GM21526 (cell line): ENCODE measurements at regions not wholly inside any gene's neighbourhood (a gene's known extent, or its start where the extent isn't known, plus 50 kb on each side); places are given as distances from the start of the nearest gene placed in this dataset.
"Not testable (repeated sequence)": the region's sequence is repeated elsewhere in the genome, so short reads cannot be mapped to it uniquely, and the experiment has no call there.

Experiments
- ATAC-seq: cut with Tn5 transposase; IDR thresholded peaks from one replicate; pipeline ENCODE4 v1.9.1; 2021; ENCODE audit warnings: moderate library complexity; ENCODE audit not compliant: unreplicated experiment, low FRiP score

DNA sequence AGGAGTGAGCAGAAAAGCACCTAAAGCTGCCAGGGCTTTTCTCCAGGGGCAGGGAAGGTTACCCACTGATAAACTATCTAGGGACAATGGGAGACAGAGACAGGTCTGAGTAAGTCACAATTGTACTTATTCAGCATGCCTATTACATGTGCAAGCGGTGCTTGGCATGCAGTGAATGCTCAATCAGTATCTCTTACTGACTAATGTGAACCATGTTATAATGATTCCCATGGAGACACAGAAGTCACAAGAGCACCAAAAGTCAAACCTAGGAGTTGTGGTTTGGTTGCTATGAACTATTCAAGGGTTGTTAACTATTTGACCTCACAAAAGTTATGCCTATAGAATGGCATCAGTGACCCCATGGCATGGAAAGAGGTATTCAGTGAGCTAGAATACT is 50.0 kb upstream of the RASGRP1 start:
- ATAC-seq = no peak

DNA sequence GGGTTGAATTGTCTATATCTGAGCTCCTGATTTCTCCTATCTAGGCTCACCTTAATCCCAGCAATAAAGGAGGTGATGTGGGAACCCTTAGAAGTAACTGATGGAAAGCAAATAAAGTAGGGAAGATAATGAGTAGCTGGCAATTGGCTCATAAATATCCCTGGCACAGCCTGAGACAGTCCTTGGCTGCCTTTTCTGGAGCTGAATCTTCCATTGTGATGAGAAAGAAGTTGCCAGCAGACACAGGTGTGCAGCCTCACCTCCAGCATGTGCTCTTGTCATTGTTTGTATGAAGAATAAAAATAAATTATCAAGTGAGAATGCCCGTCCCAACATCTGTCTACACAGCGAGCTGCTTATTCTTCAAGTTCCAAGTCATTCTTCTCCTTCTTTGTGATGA is 53.2 kb upstream of the RASGRP1 start:
- ATAC-seq = no peak

DNA sequence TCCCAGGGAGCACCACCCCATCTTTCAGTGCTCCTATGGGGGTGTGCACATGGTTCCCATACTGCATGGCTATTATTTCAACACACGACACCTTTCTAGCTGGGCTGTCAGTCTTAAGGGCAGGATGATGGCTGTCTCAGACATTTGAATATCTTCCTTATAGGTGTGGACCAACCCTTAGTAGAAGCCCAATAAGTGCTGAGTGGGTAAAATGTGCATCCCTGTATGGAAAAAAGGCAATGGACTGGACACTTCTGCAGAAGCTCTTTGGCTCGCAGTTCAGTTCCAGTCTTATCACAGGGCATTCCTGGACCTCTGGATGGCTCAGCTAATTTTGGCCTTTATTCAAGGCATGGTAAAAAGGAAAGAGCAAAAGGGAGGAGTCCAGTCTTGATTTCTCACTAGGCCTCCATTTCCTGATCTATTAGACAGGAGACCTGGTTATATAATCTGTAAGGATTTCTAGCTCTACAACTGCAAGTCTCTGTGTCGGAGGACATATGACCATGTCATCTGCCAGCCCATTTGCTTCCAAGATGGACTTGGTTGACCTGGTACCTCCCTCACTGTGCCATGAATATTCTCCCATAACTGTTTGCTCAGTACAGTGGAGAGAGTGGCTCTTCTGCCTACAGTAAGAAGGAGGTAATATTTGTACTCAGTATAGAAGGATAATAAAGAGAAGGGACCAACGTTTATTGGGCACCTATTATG is 53.8 kb upstream of the RASGRP1 start:
- ATAC-seq = no peak

DNA sequence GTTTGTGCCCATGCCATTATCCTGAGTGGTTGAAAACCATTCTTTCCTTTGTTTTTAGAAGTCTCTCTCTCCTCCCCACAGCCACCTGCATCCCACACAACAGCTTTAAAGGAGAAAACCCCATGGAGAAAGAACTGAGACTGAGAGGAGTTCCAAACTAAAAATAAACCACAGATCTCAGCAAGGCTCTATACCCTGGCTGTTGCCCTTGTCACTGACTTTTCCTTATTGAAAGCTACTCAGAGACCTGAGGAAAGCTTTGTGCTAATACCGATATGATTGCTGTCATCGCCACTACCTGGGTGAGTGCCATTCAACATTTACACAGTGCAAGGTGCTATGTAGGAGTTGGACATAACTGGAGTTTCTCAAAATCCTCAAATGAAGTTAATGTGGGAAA is 55.5 kb upstream of the RASGRP1 start:
- no peak for ATAC-seq

DNA sequence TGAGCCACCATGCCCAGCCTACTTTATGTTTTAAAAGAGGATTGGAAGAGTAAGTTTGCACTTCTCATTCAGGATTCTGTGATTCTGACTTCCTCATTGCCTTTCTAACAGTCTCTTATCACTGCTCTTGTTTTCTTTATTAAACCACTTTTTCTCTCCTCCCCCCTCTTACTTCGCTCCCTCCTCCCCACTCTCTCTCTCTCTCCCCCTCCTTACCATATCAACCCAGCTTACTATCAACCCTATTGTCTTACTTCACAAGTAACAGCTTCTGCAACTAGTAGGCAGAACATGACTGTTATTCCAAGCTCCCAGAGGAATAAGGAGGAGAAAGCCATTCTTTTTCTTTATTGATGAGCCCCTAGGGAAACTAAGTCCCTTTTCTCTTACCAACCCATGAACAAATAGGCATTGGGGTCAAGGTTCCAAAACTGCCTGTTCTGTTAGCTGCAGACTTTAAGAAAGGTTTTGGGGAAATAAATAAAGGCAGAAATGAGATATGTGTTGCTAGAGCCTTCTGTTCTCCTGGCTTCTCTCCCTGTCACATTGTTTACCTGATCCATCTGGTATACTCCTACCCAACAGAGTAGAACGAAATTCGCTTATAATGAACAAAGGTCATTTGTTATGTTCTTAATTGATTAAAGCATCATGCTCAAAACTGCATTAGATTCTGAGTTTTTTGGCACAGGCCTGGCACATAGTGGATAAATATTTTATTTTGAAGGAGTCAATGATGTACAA is 56.4 kb upstream of the RASGRP1 start:
- no peak for ATAC-seq

DNA sequence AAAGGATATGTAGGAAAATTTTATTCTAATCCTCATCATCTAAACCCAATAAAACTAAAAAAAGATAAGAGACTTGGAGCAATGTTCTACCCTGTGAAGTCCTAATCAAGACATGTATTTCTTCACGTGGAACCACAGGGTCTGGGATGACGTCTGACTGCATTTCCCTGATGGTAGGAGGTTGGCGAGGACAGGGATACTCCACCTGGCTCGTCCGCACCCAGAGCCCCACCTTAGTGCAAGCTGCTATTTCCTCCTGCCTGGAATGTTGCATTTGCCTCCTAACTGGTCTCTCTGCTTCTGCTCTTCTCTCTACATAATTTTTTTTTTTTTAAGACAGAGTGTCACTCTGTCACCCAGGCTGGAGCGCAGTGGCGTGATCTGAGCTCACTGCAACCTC is 57.7 kb upstream of the RASGRP1 start:
- ATAC-seq = no peak

DNA sequence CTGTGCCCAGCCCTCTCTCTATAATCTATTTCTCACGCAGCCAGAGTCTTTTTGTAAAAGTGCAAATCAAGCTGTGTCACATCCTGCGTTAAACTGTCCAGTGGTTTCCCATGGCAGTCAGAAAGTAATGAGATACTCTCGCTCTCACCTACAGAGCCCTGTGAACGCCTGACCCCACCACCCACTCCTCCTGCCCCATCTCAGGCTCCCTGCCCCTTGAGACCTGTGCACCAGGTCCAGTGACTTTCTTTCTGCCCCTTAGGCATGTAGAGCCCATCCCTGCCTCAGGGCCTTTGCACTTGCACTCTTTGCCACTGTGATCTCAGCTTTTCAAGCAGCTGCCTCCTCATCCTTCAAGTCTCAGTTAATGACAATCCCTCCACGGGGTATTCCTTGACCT is 58.3 kb upstream of the RASGRP1 start:
- no peak for ATAC-seq

DNA sequence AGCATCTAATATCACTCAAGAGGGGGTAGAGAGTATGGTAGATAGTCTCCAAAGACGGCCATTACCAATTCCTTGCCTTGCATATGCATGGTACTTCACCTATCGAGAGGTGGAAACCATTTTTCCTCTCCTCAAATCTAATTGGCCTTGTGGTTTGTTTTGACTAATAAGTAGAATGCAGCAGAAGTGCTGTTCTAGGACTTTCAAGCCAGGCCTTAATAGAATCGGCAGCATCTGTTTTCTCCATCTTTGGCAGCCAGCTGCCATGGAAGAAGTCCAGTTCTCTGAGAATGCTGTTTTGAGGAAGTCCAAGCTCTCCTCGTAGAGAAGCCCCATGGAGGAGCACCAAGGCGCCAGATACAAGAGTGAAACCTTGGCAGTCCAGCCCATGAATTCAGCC is 59.1 kb upstream of the RASGRP1 start:
- no peak for ATAC-seq

DNA sequence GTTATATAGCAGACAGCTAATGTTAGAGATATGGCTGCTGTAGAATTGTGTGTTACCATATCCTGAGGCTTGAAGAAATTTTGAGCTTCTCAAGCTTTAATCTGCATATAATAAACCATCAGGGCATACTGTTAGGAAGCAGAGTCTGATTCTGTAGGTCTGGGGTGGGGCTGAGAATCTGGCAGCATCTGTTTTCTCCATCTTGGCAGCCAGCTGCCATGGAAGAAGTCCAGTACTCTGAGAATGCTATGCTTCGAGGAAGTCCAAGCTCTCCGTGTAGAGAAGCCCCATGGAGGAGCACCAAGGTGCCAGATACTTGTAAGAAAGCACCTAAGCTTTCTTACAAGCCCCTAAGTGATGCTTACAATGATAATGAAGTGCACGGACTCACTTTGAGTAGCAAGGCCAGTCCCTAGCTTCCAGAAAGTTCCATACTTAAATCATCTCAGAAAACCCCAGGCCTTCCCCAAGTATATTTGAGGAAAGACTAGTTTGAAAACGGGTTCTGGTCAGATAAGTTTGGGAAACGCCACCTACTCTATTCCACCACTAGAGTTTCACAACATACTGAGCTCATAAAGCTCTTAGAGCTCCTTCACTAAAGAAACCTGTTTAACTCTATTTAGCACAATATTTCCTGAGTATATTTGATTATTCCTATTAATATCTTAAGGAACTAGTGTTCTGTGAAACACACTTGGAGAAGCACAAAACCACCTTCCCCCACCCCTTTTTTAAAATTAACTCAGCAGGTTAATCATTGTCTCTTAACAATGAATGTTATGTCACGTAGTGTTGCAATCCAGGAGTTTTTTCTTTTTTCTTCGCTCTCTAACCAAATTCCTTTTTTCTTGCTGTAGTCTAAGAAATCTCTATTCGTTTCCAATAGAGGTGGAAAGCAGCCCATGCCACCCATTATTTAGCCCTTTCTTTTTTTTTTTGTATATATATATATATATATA is 59.9 kb upstream of the RASGRP1 start:
- ATAC-seq = no peak

DNA sequence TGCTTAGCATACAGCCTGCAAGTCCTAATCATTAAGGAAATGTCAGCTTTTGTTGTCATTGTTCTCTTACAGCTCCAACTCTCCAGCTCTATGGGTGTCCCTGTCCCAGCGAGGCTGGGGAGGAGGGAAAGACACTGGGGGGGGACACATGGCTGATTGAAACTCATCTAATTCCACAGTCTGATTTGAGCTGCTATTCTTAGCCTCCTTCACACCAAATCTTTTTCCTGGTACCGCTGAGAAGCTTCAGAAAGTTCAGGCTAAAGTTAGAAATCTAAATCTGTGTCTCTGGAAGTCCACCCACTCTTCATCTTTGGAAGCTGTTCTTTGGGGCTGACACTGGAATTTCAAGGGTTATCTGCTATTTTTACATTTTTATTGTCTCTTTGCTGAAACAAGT is 61.3 kb upstream of the RASGRP1 start:
- no peak for ATAC-seq

DNA sequence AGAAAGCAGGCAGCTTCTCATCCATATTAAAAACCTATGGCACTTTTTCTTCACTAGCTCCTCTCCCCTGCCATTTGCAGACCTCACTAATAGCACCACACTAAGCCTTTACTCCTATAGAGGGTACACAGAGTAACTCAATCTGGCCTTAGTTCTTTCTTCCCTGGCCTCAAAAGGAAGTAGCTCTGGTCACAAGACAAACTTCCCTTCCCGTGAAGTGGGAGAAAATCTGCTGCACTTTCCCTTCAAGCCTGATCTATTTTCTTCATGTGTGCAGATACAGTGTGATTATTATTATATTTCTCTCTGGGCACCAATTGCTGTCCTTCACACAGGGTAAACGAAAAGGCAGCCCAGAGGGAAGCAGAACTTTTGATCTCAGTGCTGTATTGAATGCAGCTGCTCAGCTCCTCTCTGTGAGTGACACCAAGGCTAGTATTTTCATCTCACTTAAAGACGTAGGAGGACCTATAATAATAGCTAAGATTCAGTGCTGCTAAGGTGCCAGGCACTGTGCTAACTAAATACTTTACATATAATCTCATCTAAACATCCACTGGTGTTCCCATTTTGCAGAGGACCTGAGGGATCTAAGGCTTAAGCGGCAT is 61.9 kb upstream of the RASGRP1 start:
- ATAC-seq = no peak

DNA sequence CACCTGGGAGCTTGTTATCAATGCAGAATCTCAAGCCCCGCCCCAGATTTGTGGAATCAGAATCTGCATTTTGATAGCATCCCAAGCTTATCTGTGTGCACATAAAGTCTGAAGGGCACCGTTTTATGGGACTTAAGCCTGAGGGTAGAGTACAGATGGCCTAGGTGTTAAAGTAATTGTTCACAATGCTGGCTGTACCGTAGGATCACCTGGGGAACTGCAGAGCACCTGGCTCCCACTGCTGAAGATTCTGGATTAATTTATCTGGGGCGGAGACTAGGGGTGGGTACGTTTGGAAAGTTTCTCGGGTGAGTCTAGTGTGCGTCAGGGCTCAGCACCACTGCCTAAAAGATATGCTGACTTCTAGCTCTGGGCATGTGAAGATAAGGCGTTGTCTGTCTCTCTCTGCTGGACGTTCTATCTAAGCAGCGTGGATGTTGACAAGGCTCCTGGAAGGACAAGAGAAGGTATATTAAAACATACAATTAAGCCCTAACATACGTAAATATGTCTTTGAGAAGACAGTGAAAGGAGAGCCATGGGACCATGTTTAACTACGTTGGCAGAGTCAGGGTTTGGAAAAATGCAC is 63.2 kb upstream of the RASGRP1 start:
- no peak for ATAC-seq

DNA sequence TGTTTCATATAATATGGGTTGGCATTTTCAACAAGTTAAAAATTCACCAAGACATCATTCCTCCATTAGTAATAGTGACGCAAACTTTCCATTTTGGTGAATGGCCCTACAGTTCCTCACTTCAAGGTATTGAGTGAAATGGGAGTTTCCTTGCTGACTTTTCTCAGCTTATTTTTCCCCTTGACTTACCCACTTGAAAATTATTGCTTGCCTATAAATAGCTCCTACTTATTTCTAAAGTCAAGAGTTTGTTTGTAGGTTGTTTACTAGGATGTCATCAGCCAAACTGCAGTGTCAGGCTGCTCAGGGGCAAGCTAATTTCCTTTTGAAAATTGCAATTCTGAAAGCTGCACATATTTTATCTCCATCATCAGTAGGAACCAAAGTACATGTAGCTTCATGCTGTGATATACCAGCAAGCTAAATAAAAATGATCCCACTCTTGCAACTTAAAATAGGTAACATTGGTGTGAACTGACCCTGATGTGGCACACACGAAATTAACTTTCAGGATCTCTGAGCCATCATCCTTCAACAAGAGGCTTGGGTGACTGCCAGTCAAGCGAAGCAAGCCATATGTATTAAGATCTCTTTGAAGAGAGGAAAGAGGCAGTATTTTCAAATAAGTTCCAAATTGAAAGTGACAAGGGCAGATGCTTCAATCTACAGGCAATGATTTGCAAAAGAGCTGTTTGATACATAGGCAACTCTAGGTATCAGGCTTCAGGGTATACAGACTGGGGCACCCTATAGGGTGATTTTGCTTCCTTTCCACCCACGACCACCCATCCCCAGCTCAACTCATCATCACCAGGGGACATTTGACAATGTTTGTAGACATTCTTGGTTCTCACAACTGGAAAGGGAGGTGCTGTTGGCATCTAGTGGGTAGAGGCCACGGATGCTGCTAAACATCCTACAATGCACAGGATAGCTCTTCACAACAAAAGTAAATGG is 66.8 kb upstream of the RASGRP1 start:
- ATAC-seq = no peak

DNA sequence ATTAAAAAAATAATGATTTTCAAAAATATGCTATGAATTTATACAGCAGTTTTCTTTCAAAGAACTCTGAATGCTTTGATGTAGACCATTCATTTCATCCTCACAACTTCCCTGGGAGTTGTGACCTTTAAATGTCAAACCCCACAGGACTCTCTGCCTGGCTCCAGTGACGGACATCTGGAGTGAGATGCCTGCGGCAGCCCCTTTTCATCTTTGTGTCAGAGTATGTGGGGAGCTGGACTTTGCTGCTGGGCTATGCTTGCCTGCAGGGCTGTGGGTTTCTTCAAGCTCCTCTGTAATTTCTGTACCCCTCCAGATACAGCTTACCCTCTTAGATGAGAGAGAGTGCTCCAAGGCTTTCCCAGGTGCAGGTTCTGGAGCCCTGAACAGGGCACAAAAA is 70.6 kb upstream of the RASGRP1 start:
- ATAC-seq = no peak

DNA sequence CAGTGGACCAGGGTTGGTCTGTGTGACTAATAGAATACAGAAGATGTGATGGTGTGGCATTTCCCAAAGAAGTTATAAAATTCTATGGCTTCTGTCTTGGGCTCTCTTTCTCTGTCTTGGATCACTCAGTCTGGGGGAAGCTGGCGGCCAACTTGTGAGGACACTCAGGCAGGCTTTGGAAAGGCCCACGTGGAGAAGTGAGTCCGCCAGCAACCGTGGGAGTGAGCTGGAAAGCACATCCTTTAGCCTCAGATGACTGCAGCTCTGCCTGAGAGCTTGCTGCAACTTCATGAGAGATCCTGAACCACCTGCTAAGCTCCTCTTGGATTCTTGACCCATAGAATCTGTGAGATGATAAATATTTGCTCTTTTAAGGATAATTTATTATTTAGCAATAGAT is 72.0 kb upstream of the RASGRP1 start:
- ATAC-seq = no peak

DNA sequence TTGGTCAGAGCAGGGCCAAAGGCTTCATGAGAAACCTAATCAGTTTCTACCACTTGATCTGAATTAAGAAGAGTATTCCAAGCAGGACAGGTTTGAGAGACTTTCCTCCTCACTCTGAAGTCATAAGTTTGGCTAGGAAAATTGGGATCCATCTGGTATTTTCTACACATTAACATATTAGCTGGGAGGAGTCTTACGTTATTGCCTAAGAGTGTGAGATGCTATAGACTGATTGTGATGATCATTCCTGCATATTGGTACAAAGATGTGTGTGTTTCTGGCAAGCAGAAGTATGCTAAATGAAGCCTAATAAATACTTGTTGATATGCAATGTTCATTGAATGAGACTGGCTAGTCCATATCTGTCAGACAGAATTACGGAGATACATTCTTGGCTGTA is 73.5 kb upstream of the RASGRP1 start:
- ATAC-seq = no peak

DNA sequence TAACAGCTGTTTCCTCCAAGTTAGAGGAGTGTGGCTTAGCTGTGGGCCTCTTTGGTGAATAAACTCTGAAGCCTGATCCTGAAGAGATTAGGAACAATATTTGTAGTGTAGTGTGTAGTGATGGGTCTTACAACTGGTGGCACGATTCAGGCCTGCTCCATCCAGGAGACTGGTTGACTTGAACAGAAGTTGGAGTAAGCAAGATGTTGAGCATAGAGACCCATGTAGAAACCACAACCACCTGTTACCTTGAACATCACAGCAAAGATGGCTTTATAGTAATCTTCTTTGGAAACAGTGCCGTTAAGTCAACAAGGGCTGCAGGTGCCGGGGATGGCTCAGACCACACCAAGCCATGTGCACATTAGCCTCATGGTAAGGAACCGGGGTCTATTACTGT is 74.2 kb upstream of the RASGRP1 start:
- no peak for ATAC-seq

DNA sequence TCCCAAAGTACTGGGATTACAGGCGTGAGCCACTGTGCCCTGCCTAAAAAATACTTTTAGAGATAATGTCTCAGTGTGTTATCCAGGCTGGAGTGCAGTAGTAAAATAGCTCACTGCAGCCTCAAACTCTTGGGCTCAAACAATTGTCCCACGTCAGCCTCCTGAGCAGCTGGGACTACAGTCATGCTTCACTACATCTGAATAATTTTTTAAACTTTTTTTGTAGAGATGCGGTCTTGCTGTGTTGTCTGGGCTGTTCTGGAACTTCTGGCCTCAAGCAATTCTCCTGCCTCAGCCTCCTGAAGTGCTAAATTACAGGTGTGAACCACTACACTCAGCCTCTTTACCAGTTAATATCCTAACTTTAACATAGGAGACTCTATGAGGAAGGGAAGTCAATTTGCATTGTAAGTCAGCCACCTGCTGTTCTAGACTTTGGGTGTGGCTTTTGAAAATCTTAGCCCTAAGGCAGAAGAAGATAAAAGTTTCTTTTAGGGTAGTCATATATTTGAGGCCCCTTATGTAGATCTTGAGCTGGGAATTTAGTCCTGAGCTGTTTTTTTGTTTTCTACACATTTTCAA is 78.2 kb upstream of the RASGRP1 start:
- ATAC-seq = no peak

DNA sequence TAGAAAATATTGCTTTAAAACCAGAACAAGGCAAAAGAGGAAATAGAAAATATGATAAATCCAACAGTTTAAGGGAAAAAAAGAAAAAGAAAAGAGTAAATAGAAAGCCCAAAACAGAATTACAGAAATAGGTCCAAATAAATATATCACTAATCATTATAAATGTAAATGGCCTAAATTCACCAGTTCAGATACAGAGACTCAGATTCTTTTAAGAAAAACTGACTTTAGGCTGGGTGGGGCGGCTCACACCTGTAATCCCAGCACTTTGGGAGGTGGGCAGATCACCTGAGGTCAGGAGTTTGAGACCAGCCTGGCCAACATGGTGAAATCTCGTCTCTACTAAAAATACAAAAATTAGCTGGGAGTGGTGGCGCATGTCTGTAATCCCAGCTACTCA is 79.7 kb upstream of the RASGRP1 start:
- not testable (repeated sequence) for ATAC-seq
